HepG2 (cell line): ENCODE measurements at regions not wholly inside any gene's neighbourhood (a gene's known extent, or its start where the extent isn't known, plus 50 kb on each side); places are given as distances from the start of the nearest gene placed in this dataset.

Experiments used
- AGO2 ChIP-seq: fragments of 200-400 bp; formaldehyde crosslinking; optimal IDR thresholded peaks from 2 replicates; pipeline ENCODE3; 2017; ENCODE audit warnings: mild to moderate bottlenecking, low read depth, low read length, moderate library complexity
- ETV5 ChIP-seq: IDR thresholded peaks from 2 replicates; pipeline ENCODE4 v1.6.1; 2018; ENCODE audit warnings: missing biosample characterization, missing genetic modification reagents, inconsistent platforms, borderline replicate concordance
- GABPA ChIP-seq, 2 experiments: IDR thresholded peaks; 2 replicates each; pipeline ENCODE4 v1.6.1; 2011 to 2016; ENCODE audit warnings: low read depth in 2 of 2, low read length in 1 of 2, missing biosample characterization in 1 of 2, missing genetic modification characterization in 1 of 2
- HOXA9 ChIP-seq: sonication (generic); formaldehyde crosslinking; IDR thresholded peaks from 2 replicates; pipeline ENCODE4 v1.8.1; 2022; ENCODE audit warnings: missing genetic modification reagents, mild to moderate bottlenecking, moderate library complexity, borderline replicate concordance
- KLF16 ChIP-seq, 2 experiments: sonication (generic) in 1 of 2; formaldehyde crosslinking in 1 of 2; IDR thresholded peaks; 2 replicates each; pipeline versions ENCODE4 v1.6.1 to v1.8.0; 2016 to 2023; ENCODE audit warnings: missing genetic modification reagents in 2 of 2, missing compliant biosample characterization in 1 of 2
- NCOA5 ChIP-seq: sonication (generic); formaldehyde crosslinking; IDR thresholded peaks from 2 replicates; pipeline ENCODE4 v1.4.0; 2020; ENCODE audit warnings: missing genetic modification reagents
- RXRB ChIP-seq: IDR thresholded peaks from 2 replicates; pipeline ENCODE4 v1.6.1; 2016; ENCODE audit warnings: borderline replicate concordance, missing genetic modification reagents, missing compliant biosample characterization
- ZMAT3 ChIP-seq: sonication (generic); formaldehyde crosslinking; conservative IDR thresholded peaks from 2 replicates; pipeline ENCODE4 v1.7.0; 2021; ENCODE audit warnings: missing genetic modification reagents
- ZNF253 ChIP-seq: sonication (generic); formaldehyde crosslinking; IDR thresholded peaks from 2 replicates; pipeline ENCODE4 v1.8.0; 2022; ENCODE audit warnings: mild to moderate bottlenecking, missing genetic modification reagents, borderline replicate concordance
- ZNF460 ChIP-seq: sonication (generic); formaldehyde crosslinking; IDR thresholded peaks from 2 replicates; pipeline ENCODE4 v1.5.1; 2020; ENCODE audit warnings: missing genetic modification reagents, mild to moderate bottlenecking, borderline replicate concordance
- ZSCAN30 ChIP-seq: sonication (generic); formaldehyde crosslinking; IDR thresholded peaks from 2 replicates; pipeline ENCODE4 v1.5.0; 2020; ENCODE audit warnings: mild to moderate bottlenecking, missing genetic modification reagents
- TF ChIP-seq, protein P1 (sequence below): sonication (generic); formaldehyde crosslinking; IDR thresholded peaks from 2 replicates; pipeline ENCODE4 v1.5.1; 2020; ENCODE audit warnings: mild to moderate bottlenecking, missing genetic modification reagents, moderate library complexity
- TF ChIP-seq, protein P2 (sequence below): sonication (generic); formaldehyde crosslinking; IDR thresholded peaks from 2 replicates; pipeline ENCODE4 v1.4.0; 2020; ENCODE audit warnings: missing genetic modification reagents
- TF ChIP-seq, protein P3 (sequence below): sonication (generic); formaldehyde crosslinking; IDR thresholded peaks from 2 replicates; pipeline ENCODE4 v1.5.0; 2020; ENCODE audit warnings: mild to moderate bottlenecking, missing genetic modification reagents, moderate library complexity
- TF ChIP-seq, protein P4 (sequence below), 2 experiments: fragments of 450-650 bp in 1 of 2; sonication (generic) in 1 of 2; formaldehyde crosslinking; IDR thresholded peaks; 2 replicates each; pipeline versions ENCODE4 v1.5.0 to v1.8.0; 2020 to 2022; ENCODE audit warnings: mild to moderate bottlenecking in 1 of 2, missing genetic modification reagents in 1 of 2

DNA sequence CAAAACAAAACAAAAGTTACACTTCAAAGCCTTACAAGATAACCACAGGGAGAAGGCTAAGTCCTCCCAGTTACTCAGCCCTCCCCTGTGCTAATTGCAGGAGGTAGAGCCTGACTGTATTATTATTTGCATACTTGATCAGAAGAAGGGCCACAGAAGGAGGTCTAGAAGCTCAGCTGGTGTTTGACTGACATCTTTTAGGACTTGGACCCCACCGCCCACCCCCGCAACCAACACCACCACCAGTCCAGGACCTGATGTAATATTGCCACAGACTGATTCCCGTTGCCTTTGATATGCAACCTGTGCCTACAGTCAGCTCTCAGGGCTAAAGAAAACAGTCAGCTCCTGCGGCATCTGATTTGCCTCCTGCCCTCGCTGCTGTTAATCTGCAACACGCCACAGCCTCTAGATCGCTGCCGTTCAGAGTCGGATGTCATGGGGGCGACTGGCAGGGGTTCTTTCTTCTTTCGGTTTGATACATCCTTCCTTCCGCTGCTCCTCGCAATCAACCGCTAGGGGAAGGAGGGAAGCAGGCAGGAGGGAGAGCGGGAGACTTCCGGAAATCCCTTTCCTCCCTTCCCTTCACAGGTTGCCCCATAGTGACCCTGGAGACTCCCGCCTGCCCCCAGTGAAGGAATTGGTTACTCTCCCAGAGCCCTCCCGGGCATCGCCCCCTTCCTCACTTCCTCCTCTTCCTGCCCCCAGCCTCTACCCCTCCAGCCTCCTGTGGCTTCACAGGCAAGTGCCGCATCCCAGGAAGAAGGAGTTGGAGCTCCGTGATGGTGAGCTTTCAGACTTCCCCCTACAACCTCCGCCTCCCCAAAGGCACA is 90.5 kb upstream of the SOX9 start (continued):
- TF ChIP-seq, protein P1, sequence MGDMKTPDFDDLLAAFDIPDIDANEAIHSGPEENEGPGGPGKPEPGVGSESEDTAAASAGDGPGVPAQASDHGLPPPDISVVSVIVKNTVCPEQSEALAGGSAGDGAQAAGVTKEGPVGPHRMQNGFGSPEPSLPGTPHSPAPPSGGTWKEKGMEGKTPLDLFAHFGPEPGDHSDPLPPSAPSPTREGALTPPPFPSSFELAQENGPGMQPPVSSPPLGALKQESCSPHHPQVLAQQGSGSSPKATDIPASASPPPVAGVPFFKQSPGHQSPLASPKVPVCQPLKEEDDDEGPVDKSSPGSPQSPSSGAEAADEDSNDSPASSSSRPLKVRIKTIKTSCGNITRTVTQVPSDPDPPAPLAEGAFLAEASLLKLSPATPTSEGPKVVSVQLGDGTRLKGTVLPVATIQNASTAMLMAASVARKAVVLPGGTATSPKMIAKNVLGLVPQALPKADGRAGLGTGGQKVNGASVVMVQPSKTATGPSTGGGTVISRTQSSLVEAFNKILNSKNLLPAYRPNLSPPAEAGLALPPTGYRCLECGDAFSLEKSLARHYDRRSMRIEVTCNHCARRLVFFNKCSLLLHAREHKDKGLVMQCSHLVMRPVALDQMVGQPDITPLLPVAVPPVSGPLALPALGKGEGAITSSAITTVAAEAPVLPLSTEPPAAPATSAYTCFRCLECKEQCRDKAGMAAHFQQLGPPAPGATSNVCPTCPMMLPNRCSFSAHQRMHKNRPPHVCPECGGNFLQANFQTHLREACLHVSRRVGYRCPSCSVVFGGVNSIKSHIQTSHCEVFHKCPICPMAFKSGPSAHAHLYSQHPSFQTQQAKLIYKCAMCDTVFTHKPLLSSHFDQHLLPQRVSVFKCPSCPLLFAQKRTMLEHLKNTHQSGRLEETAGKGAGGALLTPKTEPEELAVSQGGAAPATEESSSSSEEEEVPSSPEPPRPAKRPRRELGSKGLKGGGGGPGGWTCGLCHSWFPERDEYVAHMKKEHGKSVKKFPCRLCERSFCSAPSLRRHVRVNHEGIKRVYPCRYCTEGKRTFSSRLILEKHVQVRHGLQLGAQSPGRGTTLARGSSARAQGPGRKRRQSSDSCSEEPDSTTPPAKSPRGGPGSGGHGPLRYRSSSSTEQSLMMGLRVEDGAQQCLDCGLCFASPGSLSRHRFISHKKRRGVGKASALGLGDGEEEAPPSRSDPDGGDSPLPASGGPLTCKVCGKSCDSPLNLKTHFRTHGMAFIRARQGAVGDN (CRISPR knock-in tag): peak; percentile 25; the same call in 1 of the 2 replicates
- no peak for TF ChIP-seq RXRB
- no peak for TF ChIP-seq HOXA9 (CRISPR knock-in tag)
- peak; percentile 48 for TF ChIP-seq GABPA (IDR thresholded peaks at IDR 0.05; ENCODE audit: low read depth, low read length)
- TF ChIP-seq GABPA (CRISPR knock-in tag; IDR thresholded peaks at IDR 0.05; ENCODE audit: low read depth): peak; percentile 73
- TF ChIP-seq ZSCAN30 (CRISPR knock-in tag): no peak
- no peak for TF ChIP-seq ZNF460 (CRISPR knock-in tag)
- TF ChIP-seq ZNF253: no peak
- TF ChIP-seq NCOA5 (CRISPR knock-in tag): no peak
- TF ChIP-seq, protein P2, sequence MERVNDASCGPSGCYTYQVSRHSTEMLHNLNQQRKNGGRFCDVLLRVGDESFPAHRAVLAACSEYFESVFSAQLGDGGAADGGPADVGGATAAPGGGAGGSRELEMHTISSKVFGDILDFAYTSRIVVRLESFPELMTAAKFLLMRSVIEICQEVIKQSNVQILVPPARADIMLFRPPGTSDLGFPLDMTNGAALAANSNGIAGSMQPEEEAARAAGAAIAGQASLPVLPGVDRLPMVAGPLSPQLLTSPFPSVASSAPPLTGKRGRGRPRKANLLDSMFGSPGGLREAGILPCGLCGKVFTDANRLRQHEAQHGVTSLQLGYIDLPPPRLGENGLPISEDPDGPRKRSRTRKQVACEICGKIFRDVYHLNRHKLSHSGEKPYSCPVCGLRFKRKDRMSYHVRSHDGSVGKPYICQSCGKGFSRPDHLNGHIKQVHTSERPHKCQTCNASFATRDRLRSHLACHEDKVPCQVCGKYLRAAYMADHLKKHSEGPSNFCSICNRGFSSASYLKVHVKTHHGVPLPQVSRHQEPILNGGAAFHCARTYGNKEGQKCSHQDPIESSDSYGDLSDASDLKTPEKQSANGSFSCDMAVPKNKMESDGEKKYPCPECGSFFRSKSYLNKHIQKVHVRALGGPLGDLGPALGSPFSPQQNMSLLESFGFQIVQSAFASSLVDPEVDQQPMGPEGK (CRISPR knock-in tag): 0 out of 2 replicates have a peak, but pooled peaks have one; percentile 29
- TF ChIP-seq AGO2: no peak
- no peak for TF ChIP-seq ZMAT3
- TF ChIP-seq KLF16 (CRISPR knock-in tag; IDR thresholded peaks at IDR 0.05): 0 out of 4 replicates have a peak, but pooled peaks of 1 of the 2 experiments have one; percentile 18
- TF ChIP-seq, protein P3, sequence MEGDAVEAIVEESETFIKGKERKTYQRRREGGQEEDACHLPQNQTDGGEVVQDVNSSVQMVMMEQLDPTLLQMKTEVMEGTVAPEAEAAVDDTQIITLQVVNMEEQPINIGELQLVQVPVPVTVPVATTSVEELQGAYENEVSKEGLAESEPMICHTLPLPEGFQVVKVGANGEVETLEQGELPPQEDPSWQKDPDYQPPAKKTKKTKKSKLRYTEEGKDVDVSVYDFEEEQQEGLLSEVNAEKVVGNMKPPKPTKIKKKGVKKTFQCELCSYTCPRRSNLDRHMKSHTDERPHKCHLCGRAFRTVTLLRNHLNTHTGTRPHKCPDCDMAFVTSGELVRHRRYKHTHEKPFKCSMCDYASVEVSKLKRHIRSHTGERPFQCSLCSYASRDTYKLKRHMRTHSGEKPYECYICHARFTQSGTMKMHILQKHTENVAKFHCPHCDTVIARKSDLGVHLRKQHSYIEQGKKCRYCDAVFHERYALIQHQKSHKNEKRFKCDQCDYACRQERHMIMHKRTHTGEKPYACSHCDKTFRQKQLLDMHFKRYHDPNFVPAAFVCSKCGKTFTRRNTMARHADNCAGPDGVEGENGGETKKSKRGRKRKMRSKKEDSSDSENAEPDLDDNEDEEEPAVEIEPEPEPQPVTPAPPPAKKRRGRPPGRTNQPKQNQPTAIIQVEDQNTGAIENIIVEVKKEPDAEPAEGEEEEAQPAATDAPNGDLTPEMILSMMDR (CRISPR knock-in tag): peak; percentile 28; the same call in 1 of the 2 replicates
- peak; percentile 20; the same call in 1 of the 2 replicates for TF ChIP-seq ETV5 (CRISPR knock-in tag)
- TF ChIP-seq, protein P4, sequence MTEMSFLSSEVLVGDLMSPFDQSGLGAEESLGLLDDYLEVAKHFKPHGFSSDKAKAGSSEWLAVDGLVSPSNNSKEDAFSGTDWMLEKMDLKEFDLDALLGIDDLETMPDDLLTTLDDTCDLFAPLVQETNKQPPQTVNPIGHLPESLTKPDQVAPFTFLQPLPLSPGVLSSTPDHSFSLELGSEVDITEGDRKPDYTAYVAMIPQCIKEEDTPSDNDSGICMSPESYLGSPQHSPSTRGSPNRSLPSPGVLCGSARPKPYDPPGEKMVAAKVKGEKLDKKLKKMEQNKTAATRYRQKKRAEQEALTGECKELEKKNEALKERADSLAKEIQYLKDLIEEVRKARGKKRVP (CRISPR knock-in tag; IDR thresholded peaks at IDR 0.05): peak in 1 of 2 experiments; percentile 90; a peak in 2 of 4 replicates
